GM12874 (cell line): ENCODE measurements at regions not wholly inside any gene's neighbourhood (a gene's known extent, or its start where the extent isn't known, plus 50 kb on each side); places are given as distances from the start of the nearest gene placed in this dataset.

Experiments used
- TF ChIP-seq, protein P1 (sequence below): IDR thresholded peaks from 2 replicates; pipeline ENCODE4 v1.5.1; 2011; ENCODE audit warnings: low read depth, mild to moderate bottlenecking, control low read depth, low read length, moderate library complexity; ENCODE audit not compliant: insufficient read depth

DNA sequence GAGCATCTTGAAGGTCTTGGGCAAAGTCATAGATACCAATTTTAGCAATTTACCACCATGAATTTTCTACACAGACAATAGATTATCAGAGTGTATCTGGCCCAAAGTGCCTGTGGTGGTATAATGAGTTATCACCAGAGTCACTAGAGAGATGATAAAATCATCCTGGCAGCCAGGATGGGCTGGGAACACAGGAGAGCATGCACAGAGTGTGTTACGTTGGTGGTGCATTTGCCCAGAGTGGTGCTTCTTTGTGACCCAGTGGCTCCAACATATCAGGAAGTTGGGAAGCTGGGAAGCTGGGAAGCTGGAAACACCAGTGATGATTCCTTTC, 236.7 kb upstream of the PROX1 start:
- TF ChIP-seq, protein P1, sequence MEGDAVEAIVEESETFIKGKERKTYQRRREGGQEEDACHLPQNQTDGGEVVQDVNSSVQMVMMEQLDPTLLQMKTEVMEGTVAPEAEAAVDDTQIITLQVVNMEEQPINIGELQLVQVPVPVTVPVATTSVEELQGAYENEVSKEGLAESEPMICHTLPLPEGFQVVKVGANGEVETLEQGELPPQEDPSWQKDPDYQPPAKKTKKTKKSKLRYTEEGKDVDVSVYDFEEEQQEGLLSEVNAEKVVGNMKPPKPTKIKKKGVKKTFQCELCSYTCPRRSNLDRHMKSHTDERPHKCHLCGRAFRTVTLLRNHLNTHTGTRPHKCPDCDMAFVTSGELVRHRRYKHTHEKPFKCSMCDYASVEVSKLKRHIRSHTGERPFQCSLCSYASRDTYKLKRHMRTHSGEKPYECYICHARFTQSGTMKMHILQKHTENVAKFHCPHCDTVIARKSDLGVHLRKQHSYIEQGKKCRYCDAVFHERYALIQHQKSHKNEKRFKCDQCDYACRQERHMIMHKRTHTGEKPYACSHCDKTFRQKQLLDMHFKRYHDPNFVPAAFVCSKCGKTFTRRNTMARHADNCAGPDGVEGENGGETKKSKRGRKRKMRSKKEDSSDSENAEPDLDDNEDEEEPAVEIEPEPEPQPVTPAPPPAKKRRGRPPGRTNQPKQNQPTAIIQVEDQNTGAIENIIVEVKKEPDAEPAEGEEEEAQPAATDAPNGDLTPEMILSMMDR, result no peak

DNA sequence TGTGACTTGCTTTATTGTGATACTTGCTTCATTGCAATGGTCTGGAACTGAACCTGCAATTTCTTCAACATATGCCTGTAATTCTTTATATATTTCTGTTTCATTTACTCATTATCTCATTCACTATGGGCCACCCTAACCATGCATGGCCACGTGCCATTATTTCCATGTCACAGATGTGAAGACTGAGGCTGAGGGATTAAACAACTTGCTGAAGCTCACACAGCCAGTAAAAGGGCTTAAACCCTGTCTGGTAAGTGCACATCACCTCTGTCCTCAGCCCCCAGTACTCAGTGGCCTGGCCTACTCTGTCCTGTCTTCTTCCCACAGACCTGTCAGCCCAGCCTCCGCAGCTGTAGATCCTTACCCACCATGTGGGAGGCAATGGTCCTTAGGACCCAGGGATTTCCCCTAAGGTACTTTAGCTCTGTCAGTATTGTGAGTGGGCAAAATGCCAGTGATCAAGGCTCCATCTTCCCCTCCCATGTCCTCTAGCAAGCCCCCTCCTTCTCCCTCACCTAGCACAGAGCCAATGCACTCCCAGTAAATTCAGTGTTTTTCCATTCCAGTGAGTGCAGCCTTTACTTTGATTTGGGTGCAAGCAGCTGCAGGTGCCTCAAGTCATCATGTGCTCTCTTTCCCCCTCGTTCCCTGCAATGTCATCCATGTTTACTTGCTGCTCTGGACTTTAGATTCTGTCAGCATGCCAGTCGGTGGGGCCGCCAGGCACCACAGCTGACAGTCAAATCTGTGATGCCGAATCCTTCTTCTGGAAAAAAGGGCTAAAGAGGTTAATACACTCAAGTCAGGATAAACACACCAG, 228.2 kb upstream of the PROX1 start:
- TF ChIP-seq, protein P1, result no peak

DNA sequence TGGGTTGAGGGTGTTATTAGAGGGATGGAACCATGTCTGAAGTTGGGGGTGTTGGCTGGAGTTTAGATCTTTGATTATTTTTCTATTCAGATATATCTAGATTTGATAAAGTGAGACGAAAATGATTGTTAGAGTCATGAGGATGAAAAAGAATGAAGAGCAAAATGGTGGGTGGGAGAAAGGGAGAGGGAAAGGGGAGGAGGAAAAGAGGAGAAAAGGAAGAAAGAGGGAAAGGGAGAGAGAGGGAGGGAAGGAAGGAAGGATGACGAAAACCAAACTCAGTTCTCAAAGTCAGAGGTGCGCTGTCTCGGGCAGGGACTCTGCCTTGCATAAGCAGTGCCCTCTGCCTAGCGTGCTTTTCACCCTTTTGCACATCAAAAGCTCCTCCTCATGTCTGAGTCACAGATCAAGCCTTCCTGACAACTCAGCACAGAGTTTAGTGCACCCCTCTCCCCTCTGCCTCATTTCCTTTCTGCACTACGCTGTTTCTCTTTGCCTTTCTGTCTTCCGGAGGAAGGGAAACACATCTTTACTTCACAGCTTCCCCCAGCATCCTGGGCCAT, 225.8 kb upstream of the PROX1 start:
- TF ChIP-seq, protein P1, result no peak

GRCh38 chr1:213767683-213768082, 220.1 kb upstream of the PROX1 start:
- TF ChIP-seq, protein P1, result no peak

GRCh38 chr1:213772128-213773063, 215.4 kb upstream of the PROX1 start:
- TF ChIP-seq, protein P1, result no peak

DNA sequence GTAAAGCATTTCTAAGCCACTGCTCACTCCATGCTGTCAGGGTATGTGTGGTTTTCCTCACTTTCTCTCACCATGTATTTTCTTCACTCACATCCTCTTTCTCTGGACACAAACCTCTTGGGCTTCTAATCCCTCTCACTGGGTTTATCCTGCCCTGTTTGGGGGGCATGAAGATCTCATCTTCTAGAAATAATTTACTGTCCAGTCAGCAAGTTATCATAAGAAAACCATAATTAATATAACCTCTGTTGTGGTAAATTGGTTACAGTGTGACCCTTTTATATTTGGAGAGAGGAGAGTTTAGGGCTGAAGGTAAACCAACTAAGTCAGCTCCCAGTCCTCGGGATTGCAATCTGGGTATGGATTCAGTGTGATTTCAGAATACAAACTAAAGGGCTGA, 213.8 kb upstream of the PROX1 start:
- TF ChIP-seq, protein P1, result no peak

DNA sequence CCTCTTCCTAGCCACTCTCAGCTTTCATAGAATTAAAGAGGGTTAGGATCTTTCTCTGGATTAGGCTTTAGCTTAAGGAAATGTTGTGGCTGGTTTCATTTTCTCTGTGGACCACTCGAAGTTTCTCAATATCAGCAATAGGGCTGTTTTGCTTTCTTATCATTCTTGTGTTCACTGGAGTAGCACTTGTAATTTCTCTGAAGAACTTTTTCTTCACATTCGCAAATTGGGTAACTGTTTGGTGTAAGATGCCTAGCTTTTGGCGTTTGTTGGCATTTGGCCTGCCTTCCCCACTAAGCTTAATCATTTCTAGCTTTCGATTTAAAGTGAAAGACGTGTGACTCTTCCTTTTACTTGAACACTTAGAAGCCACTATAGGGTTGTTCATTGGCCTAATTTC, 210.8 kb upstream of the PROX1 start:
- TF ChIP-seq, protein P1, result no peak
